Keratinocyte (primary cell): ENCODE measurements at regions not wholly inside any gene's neighbourhood (a gene's known extent, or its start where the extent isn't known, plus 50 kb on each side); places are given as distances from the start of the nearest gene placed in this dataset.

Experiments
- DNase-seq: peaks from one replicate; pipeline ENCODE4 v3.0.0-alpha.2; 2011; ENCODE audit warnings: low read depth, missing footprints, low spot score
- FAIRE-seq: peaks from 2 replicates; lab custom pipeline; 2011; peaks lifted over from hg19 to GRCh38; lab: Jason Lieb, UNC
- H2AFZ ChIP-seq: 2 replicates; pipeline ENCODE4 v1.6.0; 2012; ENCODE audit warnings: low read length, control low read depth, inconsistent platforms; ENCODE audit not compliant: control insufficient read depth
- H3K27ac ChIP-seq: 2 replicates; pipeline ENCODE4 v1.5.1; 2011; ENCODE audit warnings: low read length; ENCODE audit not compliant: control insufficient read depth, insufficient read depth
- H3K27me3 ChIP-seq: 3 replicates; pipeline ENCODE4 v1.6.0; 2011; ENCODE audit warnings: low read length; ENCODE audit not compliant: control insufficient read depth, insufficient read depth; ENCODE audit errors: extremely low read depth
- H3K36me3 ChIP-seq, 2 experiments: 2 replicates in 1 of 2; 3 replicates in 1 of 2; pipeline ENCODE4 v1.5.1; 2011; ENCODE audit warnings: low read length in 2 of 2, mild to moderate bottlenecking in 1 of 2; ENCODE audit not compliant: control insufficient read depth in 2 of 2, insufficient read depth in 2 of 2; ENCODE audit errors: extremely low read depth in 1 of 2
- H3K4me1 ChIP-seq: 3 replicates; pipeline ENCODE4 v1.5.1; 2011; ENCODE audit warnings: low read length; ENCODE audit not compliant: control insufficient read depth, insufficient read depth; ENCODE audit errors: extremely low read depth
- H3K4me2 ChIP-seq: 3 replicates; pipeline ENCODE4 v1.6.0; 2011; ENCODE audit warnings: low read depth, low read length; ENCODE audit not compliant: control insufficient read depth, insufficient read depth; ENCODE audit errors: extremely low read depth
- H3K4me3 ChIP-seq, 3 experiments: fragments of 200-600 bp in 1 of 3; sonication (generic) in 1 of 3; 2 replicates in 2 of 3; 3 replicates in 1 of 3; pipeline ENCODE4 v1.5.1; 2011 to 2016; ENCODE audit warnings: low read length in 3 of 3, mild to moderate bottlenecking in 3 of 3, control low read depth in 2 of 3, inconsistent platforms in 1 of 3, low read depth in 1 of 3, mixed read lengths in 1 of 3, mixed run types in 1 of 3, moderate library complexity in 1 of 3; ENCODE audit not compliant: control insufficient read depth in 2 of 3, insufficient read depth in 2 of 3; ENCODE audit errors: extremely low read depth in 1 of 3
- H3K79me2 ChIP-seq: 2 replicates; pipeline ENCODE4 v1.6.0; 2012; ENCODE audit warnings: low read length; ENCODE audit not compliant: control insufficient read depth, insufficient read depth
- H3K9ac ChIP-seq: 3 replicates; pipeline ENCODE4 v1.6.0; 2011; ENCODE audit warnings: low read length; ENCODE audit not compliant: control insufficient read depth, insufficient read depth; ENCODE audit errors: extremely low read depth
- H3K9me1 ChIP-seq: 3 replicates; pipeline ENCODE4 v1.6.0; 2011; ENCODE audit warnings: low read length; ENCODE audit not compliant: control insufficient read depth, insufficient read depth; ENCODE audit errors: extremely low read depth
- H3K9me3 ChIP-seq: 2 replicates; pipeline ENCODE4 v1.5.1; 2012; ENCODE audit warnings: low read depth, low read length; ENCODE audit not compliant: control insufficient read depth
- H4K20me1 ChIP-seq: 3 replicates; pipeline ENCODE4 v1.6.0; 2011; ENCODE audit warnings: low read length; ENCODE audit not compliant: control insufficient read depth, insufficient read depth; ENCODE audit errors: extremely low read depth
- CTCF ChIP-seq, 3 experiments: IDR thresholded peaks in 1 of 3; conservative IDR thresholded peaks in 1 of 3; optimal IDR thresholded peaks in 1 of 3; 2 replicates in 2 of 3; 3 replicates in 1 of 3; pipeline versions ENCODE3 to v1.5.1; 2011; ENCODE audit warnings: low read length in 3 of 3, mild to moderate bottlenecking in 3 of 3, moderate library complexity in 2 of 3, control low read depth in 1 of 3, inconsistent platforms in 1 of 3; ENCODE audit not compliant: insufficient read depth in 2 of 3; ENCODE audit errors: extremely low read depth in 1 of 3
- EZH2 ChIP-seq: IDR thresholded peaks from one replicate; pipeline ENCODE4 v1.6.1; 2012; ENCODE audit warnings: inconsistent platforms, mild to moderate bottlenecking, low read length, moderate library complexity
- dilution Hi-C: fragments of 300-500 bp; cut with MboI; formaldehyde crosslinking; loops from one replicate; pipeline ENCODE4 v1.7.0; 2020; ENCODE audit warnings: low sequenced_read_pairs; ENCODE audit not compliant: extremely low pct_ligation_motif_present

GRCh38 chr12:102652645-102653313 is 172.4 kb upstream of the IGF1 start:
- Histone ChIP-seq H2AFZ (no peak overlapping the region), H3K79me2 (no peaks in the 10 kb centered on the region), H3K9me3 (no peaks in the 10 kb centered on the region), H3K36me3 (no peaks in the 10 kb centered on the region), H4K20me1 (no peaks in the 10 kb centered on the region), H3K4me1 (no peaks in the 10 kb centered on the region), H3K9ac (no peak overlapping the region), H3K4me3 (no peak overlapping the region), H3K27me3 (no peaks in the 10 kb centered on the region), H3K4me2 (no peak overlapping the region), H3K27ac (no peak overlapping the region), H3K9me1 (no peaks in the 10 kb centered on the region)
- DNase-seq = no peak
- TF ChIP-seq EZH2 (no peak), CTCF (optimal IDR thresholded peaks at IDR 0.05 in 1 of 3, IDR thresholded peaks at IDR 0.05 in 1 of 3, conservative IDR thresholded peaks at IDR 0.05 in 1 of 3; ENCODE audit: extremely low read depth in 1 of 3, insufficient read depth in 2 of 3, low read length in 3 of 3) (no peak)
- no peak for FAIRE-seq
- dilution Hi-C loops = no loop called here

DNA sequence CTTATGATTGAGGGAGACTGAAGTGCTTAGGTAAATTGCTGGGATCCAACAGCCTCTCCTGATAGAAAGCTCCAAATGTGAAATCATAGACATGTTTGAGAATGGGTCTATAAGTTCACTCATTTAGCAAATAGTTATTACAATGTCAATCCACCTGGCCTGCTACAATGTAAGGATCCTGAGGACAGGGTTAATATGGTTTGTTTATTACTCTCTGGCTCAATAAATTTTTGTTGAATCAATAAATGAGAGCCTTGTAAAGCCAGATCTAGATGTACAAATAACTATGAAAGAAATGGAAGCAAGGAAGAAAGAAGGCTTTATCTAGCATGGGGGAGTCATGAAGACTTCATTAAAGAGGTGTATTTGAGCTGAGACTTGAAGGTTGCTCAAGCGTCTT is 165.6 kb upstream of the IGF1 start:
- Histone ChIP-seq H3K4me2 (no peak overlapping the region), H3K9me1 (no peaks in the 10 kb centered on the region), H3K9ac (no peak overlapping the region), H3K79me2 (no peaks in the 10 kb centered on the region), H3K27me3 (no peaks in the 10 kb centered on the region), H4K20me1 (no peaks in the 10 kb centered on the region), H3K4me3 (no peak overlapping the region), H3K9me3 (no peaks in the 10 kb centered on the region), H2AFZ (no peak overlapping the region), H3K36me3 (no peaks in the 10 kb centered on the region), H3K4me1 (no peaks in the 10 kb centered on the region), H3K27ac (no peak overlapping the region)
- TF ChIP-seq EZH2 = no peak
- TF ChIP-seq CTCF (optimal IDR thresholded peaks at IDR 0.05 in 1 of 3, IDR thresholded peaks at IDR 0.05 in 1 of 3, conservative IDR thresholded peaks at IDR 0.05 in 1 of 3; ENCODE audit: extremely low read depth in 1 of 3, insufficient read depth in 2 of 3, low read length in 3 of 3) = no peak
- FAIRE-seq (no peak), DNase-seq (no peak)
- dilution Hi-C loops = no loop called here
